OCI-LY1 (cell line): ENCODE measurements at regions not wholly inside any gene's neighbourhood (a gene's known extent, or its start where the extent isn't known, plus 50 kb on each side); places are given as distances from the start of the nearest gene placed in this dataset.

Experiments
- H2AFZ ChIP-seq: fragments of 200-600 bp; sonication (generic), shearing (Covaris generic); 2 replicates; pipeline ENCODE4 v1.6.0; 2014; ENCODE audit warnings: antibody characterized with exemption, mild to moderate bottlenecking, low read length
- H3F3A ChIP-seq: fragments of 200-600 bp; sonication (generic), shearing (Covaris generic); 2 replicates; pipeline ENCODE4 v1.6.0; 2014; ENCODE audit warnings: mild to moderate bottlenecking, antibody characterized with exemption, low read length, moderate library complexity; ENCODE audit not compliant: insufficient read depth
- H3K27ac ChIP-seq: fragments of 200-600 bp; sonication (generic); 2 replicates; pipeline ENCODE4 v1.5.1; 2014; ENCODE audit warnings: low read length, mixed run types, mild to moderate bottlenecking, low read depth; ENCODE audit not compliant: poor library complexity, severe bottlenecking
- H3K27me3 ChIP-seq: fragments of 200-600 bp; sonication (generic); 2 replicates; pipeline ENCODE4 v1.6.0; 2014; ENCODE audit warnings: antibody characterized with exemption, mild to moderate bottlenecking, low read length, moderate library complexity; ENCODE audit not compliant: insufficient read depth
- H3K36me3 ChIP-seq: fragments of 200-600 bp; sonication (generic); 2 replicates; pipeline ENCODE4 v1.6.1; 2014; ENCODE audit warnings: mild to moderate bottlenecking, antibody characterized with exemption, low read length, moderate library complexity, mixed read lengths; ENCODE audit not compliant: insufficient read depth
- H3K4me1 ChIP-seq: fragments of 200-600 bp; sonication (generic); 2 replicates; pipeline ENCODE4 v1.5.1; 2014; ENCODE audit warnings: mild to moderate bottlenecking, low read length, moderate library complexity; ENCODE audit not compliant: insufficient read depth, severe bottlenecking
- H3K4me2 ChIP-seq: fragments of 200-600 bp; sonication (generic), shearing (Covaris generic); 2 replicates; pipeline ENCODE4 v1.6.1; 2014; ENCODE audit warnings: low read length
- H3K4me3 ChIP-seq: fragments of 200-600 bp; sonication (generic); 2 replicates; pipeline ENCODE4 v1.5.1; 2014; ENCODE audit warnings: low read length, low read depth, mild to moderate bottlenecking, mixed read lengths; ENCODE audit not compliant: poor library complexity, severe bottlenecking
- H3K79me2 ChIP-seq: fragments of 200-600 bp; shearing (Covaris generic); 2 replicates; pipeline ENCODE4 v1.6.1; 2016; ENCODE audit warnings: mixed run types, low read length, mixed read lengths; ENCODE audit not compliant: insufficient read depth
- H3K9ac ChIP-seq: fragments of 200-600 bp; sonication (generic), shearing (Covaris generic); 2 replicates; pipeline ENCODE4 v1.6.1; 2014; ENCODE audit warnings: mild to moderate bottlenecking, low read length, mixed read lengths
- H3K9me2 ChIP-seq: fragments of 200-600 bp; sonication (generic), shearing (Covaris generic); 2 replicates; pipeline ENCODE4 v1.6.1; 2014; ENCODE audit warnings: low read depth, mild to moderate bottlenecking, low read length, mixed read lengths
- H3K9me3 ChIP-seq: fragments of 200-600 bp; shearing (Covaris generic); 2 replicates; pipeline ENCODE4 v1.6.1; 2014; ENCODE audit warnings: low read length, mixed read lengths
- H4K20me1 ChIP-seq: fragments of 200-600 bp; sonication (generic), shearing (Covaris generic); 2 replicates; pipeline ENCODE4 v1.6.0; 2016; ENCODE audit warnings: mild to moderate bottlenecking, low read length; ENCODE audit not compliant: insufficient read depth
- CTCF ChIP-seq: fragments of 200-600 bp; sonication (generic), shearing (Covaris generic); IDR thresholded peaks from 2 replicates; pipeline ENCODE4 v1.5.1; 2017; ENCODE audit warnings: mild to moderate bottlenecking, antibody characterized with exemption, low read length, moderate library complexity, mixed read lengths
- EZH2 ChIP-seq: fragments of 200-600 bp; sonication (generic), shearing (Covaris generic); IDR thresholded peaks from 2 replicates; pipeline ENCODE4 v1.8.0; 2017; ENCODE audit warnings: borderline replicate concordance, mixed run types, mild to moderate bottlenecking, antibody characterized with exemption, low read length, moderate library complexity, mixed read lengths

DNA sequence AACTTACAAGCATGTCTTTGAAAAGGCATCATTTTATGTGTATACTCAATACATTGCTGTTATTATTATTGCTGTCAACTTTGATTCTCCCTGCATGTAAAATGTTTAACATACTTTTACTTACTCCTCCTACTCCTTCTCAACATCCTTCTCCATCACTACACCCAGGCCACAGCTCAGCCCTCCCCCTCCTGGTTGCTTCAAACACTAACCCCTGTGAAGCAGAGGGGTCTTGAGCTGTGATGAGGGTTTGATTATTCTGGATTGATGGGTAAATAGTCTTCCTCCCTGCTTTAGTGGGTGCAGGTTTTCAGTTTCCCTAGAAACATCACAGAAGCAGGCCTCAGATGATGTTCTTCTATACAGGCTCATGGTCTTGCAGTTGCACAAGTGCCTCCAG is 221.0 kb downstream of the OSR1 start:
- H3K27me3 ChIP-seq: no peaks in the 10 kb centered on the region
- TF ChIP-seq CTCF: no peak
- no peak for TF ChIP-seq EZH2
- no peak overlapping the region for H3K4me2 ChIP-seq
- no peak overlapping the region for H2AFZ ChIP-seq
- H3K9me3 ChIP-seq: no peaks in the 10 kb centered on the region
- no peak overlapping the region for H3K9ac ChIP-seq
- no peaks in the 10 kb centered on the region for H3K9me2 ChIP-seq
- no peak overlapping the region for H3K27ac ChIP-seq
- no peaks in the 10 kb centered on the region for H3F3A ChIP-seq
- no peaks in the 10 kb centered on the region for H3K36me3 ChIP-seq
- H3K4me3 ChIP-seq: no peak overlapping the region
- no peaks in the 10 kb centered on the region for H3K4me1 ChIP-seq
- no peaks in the 10 kb centered on the region for H3K79me2 ChIP-seq
- no peaks in the 10 kb centered on the region for H4K20me1 ChIP-seq

DNA sequence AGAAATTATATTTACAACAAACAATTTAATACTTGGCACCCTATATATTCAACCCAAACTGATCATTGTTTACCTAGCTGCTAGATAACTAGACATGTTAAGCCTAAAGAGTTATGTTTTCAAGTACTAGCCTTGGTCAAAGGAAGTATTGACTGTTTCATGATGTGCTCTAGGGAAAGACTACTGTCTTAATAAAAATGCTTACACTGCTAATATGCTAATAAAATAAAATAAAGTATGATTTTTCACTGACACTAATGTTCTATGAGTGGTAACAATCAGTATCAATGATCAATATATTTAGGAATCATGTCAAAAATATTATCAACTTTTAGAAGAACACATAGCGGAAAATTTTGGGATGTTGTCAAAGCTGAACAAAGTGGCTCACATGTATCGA is 225.5 kb downstream of the OSR1 start:
- Histone ChIP-seq H3K4me2 (no peak overlapping the region), H3K9ac (no peak overlapping the region), H3F3A (no peaks in the 10 kb centered on the region), H3K27me3 (no peaks in the 10 kb centered on the region), H3K9me3 (no peaks in the 10 kb centered on the region), H3K9me2 (no peaks in the 10 kb centered on the region), H3K4me1 (no peaks in the 10 kb centered on the region), H2AFZ (no peak overlapping the region), H3K79me2 (no peaks in the 10 kb centered on the region), H4K20me1 (no peaks in the 10 kb centered on the region), H3K4me3 (no peak overlapping the region), H3K36me3 (no peaks in the 10 kb centered on the region), H3K27ac (no peak overlapping the region)
- no peak for TF ChIP-seq CTCF
- TF ChIP-seq EZH2: no peak

- no peak overlapping the region for H3K27ac ChIP-seq
- no peaks in the 10 kb centered on the region for H3K9me3 ChIP-seq
- no peaks in the 10 kb centered on the region for H3K36me3 ChIP-seq
- no peaks in the 10 kb centered on the region for H3K79me2 ChIP-seq
- no peak overlapping the region for H3K4me2 ChIP-seq
- no peaks in the 10 kb centered on the region for H3K27me3 ChIP-seq
- H4K20me1 ChIP-seq: no peaks in the 10 kb centered on the region
- H3K9ac ChIP-seq: no peak overlapping the region
- H3F3A ChIP-seq: no peaks in the 10 kb centered on the region
- H3K4me3 ChIP-seq: no peak overlapping the region
- H2AFZ ChIP-seq: no peak overlapping the region
- no peaks in the 10 kb centered on the region for H3K4me1 ChIP-seq
- no peaks in the 10 kb centered on the region for H3K9me2 ChIP-seq
- TF ChIP-seq EZH2 (no peak), CTCF (no peak)
Measured at GRCh38 chr2:19131871-19132270, 226.6 kb downstream of the OSR1 start.
